ENCODE measurements at regions not wholly inside any gene's neighbourhood (a gene's known extent, or its start where the extent isn't known, plus 50 kb on each side); places are given as distances from the start of the nearest gene placed in this dataset.
"Not testable (repeated sequence)": the region's sequence is repeated elsewhere in the genome, so short reads cannot be mapped to it uniquely, and the experiment has no call there.

DNA sequence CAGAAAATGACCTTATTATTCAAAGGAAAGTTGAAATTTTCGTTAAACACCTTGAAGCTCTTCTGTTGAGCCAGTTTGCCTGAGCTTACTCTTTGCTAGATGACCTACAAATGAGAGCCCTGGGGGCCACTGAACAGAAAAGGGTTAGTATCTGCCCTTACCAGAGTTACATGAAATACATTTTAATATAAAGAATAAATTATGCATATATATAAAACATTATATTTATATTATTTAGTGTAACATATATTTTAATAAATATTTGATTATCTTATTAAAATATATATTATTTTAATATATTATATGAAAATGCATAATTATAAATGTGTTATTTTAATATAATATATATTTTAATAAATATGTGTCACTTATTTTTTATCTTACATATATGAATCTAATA is 628.4 kb upstream of the TPK1 start:
- intact Hi-C loops (cut with DNase I; ENCODE audit: low total_unique reads), result no loop called here
- no peak overlapping the region for H3K27ac ChIP-seq
- H3K36me3 ChIP-seq, result no peaks in the 10 kb centered on the region

DNA sequence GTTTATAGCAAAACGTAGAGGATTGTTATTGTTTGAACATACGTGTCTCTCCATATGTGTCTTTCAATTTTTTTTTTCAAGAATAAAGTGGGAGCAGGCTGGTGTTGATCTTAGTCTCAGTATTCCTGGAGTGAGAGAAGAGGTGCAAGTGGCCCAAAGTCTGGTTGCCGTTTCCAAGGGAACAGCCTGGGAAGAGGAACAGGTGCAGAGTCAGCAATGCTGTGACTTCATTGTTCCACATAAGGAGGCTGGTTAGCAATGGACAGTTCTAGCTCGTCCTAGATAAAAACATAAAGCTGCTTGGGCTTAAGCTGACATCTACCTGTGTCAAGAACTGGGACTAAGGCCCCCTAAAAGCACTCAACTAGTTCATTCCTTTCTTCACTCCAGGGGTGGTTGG is 626.6 kb upstream of the TPK1 start:
- TF ChIP-seq, protein P1, sequence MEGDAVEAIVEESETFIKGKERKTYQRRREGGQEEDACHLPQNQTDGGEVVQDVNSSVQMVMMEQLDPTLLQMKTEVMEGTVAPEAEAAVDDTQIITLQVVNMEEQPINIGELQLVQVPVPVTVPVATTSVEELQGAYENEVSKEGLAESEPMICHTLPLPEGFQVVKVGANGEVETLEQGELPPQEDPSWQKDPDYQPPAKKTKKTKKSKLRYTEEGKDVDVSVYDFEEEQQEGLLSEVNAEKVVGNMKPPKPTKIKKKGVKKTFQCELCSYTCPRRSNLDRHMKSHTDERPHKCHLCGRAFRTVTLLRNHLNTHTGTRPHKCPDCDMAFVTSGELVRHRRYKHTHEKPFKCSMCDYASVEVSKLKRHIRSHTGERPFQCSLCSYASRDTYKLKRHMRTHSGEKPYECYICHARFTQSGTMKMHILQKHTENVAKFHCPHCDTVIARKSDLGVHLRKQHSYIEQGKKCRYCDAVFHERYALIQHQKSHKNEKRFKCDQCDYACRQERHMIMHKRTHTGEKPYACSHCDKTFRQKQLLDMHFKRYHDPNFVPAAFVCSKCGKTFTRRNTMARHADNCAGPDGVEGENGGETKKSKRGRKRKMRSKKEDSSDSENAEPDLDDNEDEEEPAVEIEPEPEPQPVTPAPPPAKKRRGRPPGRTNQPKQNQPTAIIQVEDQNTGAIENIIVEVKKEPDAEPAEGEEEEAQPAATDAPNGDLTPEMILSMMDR (IDR thresholded peaks at IDR 0.05), result no peak
- no peak for TF ChIP-seq POLR2A (IDR thresholded peaks at IDR 0.05)
- Histone ChIP-seq H3K27ac (no peak overlapping the region), H3K4me3 (no peak overlapping the region), H3K4me1 (no peaks in the 10 kb centered on the region), H3K36me3 (no peaks in the 10 kb centered on the region), H3K27me3 (no peaks in the 10 kb centered on the region), H3K9me3 (no peaks in the 10 kb centered on the region)
- DNase-seq, result no peak
- intact Hi-C loops (cut with DNase I; ENCODE audit: low total_unique reads), result no loop called here

More for the DNA sequence above, 628.4 kb upstream of the TPK1 start:
- Histone ChIP-seq H3K4me1 (no peaks in the 10 kb centered on the region), H3K9me3 (no peaks in the 10 kb centered on the region), H3K4me3 (no peak overlapping the region), H3K27me3 (no peaks in the 10 kb centered on the region)
- no peak for DNase-seq
- TF ChIP-seq POLR2A (IDR thresholded peaks at IDR 0.05), result no peak
- TF ChIP-seq, protein P1 (IDR thresholded peaks at IDR 0.05), result no peak

DNA sequence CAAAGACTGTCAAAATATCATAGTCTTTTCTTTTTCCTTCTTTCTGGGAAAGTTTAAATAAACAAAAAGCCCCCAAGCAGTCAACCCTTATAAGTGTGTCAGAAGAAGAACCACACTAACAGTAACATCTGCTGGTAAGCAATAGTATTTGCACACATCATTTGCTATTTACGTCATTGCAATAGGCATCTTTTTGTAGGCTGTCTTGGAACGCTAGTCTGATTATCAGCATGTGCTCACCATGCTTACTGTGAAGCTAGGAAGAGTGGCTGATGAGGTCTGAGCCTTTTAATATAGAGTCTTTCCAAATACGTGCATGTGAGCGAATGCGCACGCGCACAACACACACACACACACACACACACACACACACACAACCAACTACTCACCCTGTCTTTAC is 599.0 kb upstream of the TPK1 start:
- TF ChIP-seq, protein P1 (IDR thresholded peaks at IDR 0.05), result no peak
- TF ChIP-seq POLR2A (IDR thresholded peaks at IDR 0.05), result no peak
- Histone ChIP-seq H3K36me3 (peaks cover 0 to 2% of the 10 kb centered on the region in 2 donors), H3K27me3 (no peaks in the 10 kb centered on the region), H3K4me1 (no peaks in the 10 kb centered on the region), H3K4me3 (no peak overlapping the region), H3K9me3 (no peaks in the 10 kb centered on the region), H3K27ac (no peak overlapping the region)
- intact Hi-C loops (cut with DNase I; ENCODE audit: low total_unique reads), result no loop called here
- DNase-seq, result no peak

DNA sequence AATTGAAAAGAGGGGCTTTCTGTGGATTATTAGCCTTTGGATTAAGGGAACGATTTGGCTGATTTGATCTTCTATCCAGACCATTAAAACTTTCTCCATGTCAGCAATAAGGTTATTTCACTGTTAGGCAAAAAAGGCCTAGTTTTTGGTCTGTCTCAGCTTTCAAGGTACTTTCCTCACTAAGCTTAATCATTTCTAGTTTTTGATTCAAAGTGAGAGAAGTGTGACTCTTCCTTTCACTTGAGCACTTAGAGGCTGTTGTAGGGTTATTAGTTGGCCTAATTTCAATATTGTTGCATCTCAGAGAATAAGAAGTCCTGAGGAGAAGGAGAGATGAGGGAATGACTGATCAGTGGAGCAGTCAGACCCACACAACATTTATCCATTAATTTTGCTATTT is 596.0 kb upstream of the TPK1 start:
- H3K36me3 ChIP-seq, result no peaks in the 10 kb centered on the region
- H3K27ac ChIP-seq, result no peak overlapping the region
- intact Hi-C loops (cut with DNase I; ENCODE audit: low total_unique reads), result no loop called here
- H3K9me3 ChIP-seq, result no peaks in the 10 kb centered on the region
- DNase-seq, result no peak
- H3K27me3 ChIP-seq, result no peaks in the 10 kb centered on the region
- no peaks in the 10 kb centered on the region for H3K4me1 ChIP-seq
- TF ChIP-seq, protein P1 (IDR thresholded peaks at IDR 0.05), result no peak
- no peak for TF ChIP-seq POLR2A (IDR thresholded peaks at IDR 0.05)
- no peak overlapping the region for H3K4me3 ChIP-seq

DNA sequence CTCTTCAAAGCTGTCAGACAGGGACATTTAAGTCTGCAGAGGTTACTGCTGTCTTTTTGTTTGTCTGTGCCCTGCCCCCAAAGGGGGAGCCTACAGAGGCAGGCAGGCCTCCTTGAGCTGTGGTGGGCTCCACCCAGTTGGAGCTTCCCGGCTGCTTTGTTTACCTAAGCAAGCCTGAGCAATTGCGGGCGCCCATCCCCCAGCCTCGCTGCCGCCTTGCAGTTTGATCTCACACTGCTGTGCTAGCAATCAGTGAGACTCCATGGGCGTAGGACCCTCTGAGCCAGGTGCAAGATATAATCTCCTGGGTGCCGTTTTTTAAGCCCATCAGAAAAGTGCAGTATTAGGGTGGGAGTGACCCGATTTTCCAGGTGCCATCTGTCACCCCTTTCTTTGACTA is 582.6 kb upstream of the TPK1 start:
- H3K4me1 ChIP-seq; intact Hi-C loops (cut with DNase I; ENCODE audit: low total_unique reads); H3K4me3 ChIP-seq; H3K36me3 ChIP-seq; H3K9me3 ChIP-seq; H3K27ac ChIP-seq; DNase-seq; H3K27me3 ChIP-seq: not testable (repeated sequence)

DNA sequence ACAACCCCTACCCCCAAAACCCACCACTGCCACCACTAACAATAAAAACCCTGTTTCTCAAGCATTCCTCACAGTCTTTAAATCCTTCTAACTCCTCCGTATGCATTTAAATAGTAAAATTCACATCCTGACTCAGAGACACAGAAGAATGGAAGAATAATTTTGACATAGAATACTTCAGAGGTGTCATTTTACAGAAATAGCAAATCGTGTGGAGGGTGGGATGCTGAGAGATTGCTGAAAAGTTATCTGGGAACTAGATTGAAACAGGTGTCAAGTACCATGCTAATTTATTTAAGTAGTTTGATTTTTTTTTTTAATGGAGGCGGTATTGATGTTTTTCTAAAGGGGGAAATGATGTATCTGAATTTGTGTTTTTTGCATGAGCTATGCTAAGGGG is 575.2 kb upstream of the TPK1 start:
- Histone ChIP-seq H3K36me3 (no peaks in the 10 kb centered on the region), H3K4me1 (no peaks in the 10 kb centered on the region), H3K27ac (no peak overlapping the region), H3K27me3 (no peaks in the 10 kb centered on the region), H3K9me3 (no peaks in the 10 kb centered on the region), H3K4me3 (no peak overlapping the region)
- DNase-seq, result no peak
- intact Hi-C loops (cut with DNase I; ENCODE audit: low total_unique reads), result no loop called here
- TF ChIP-seq, protein P1 (IDR thresholded peaks at IDR 0.05), result no peak
- no peak for TF ChIP-seq POLR2A (IDR thresholded peaks at IDR 0.05)
